Neural cell (in vitro differentiated cells): ENCODE measurements at regions not wholly inside any gene's neighbourhood (a gene's known extent, or its start where the extent isn't known, plus 50 kb on each side); places are given as distances from the start of the nearest gene placed in this dataset.

Experiments used
- EP300 ChIP-seq: fragments of 450-650 bp; conservative IDR thresholded peaks from 2 replicates; pipeline ENCODE4 v1.6.1; 2014; ENCODE audit warnings: antibody characterized with exemption, mild to moderate bottlenecking, moderate library complexity; ENCODE audit not compliant: poor library complexity, severe bottlenecking
- MXI1 ChIP-seq: fragments of 450-650 bp; conservative IDR thresholded peaks from 2 replicates; pipeline ENCODE4 v1.6.1; 2014; ENCODE audit warnings: antibody characterized with exemption, mild to moderate bottlenecking; ENCODE audit not compliant: poor library complexity, severe bottlenecking
- POLR2AphosphoS5 ChIP-seq: IDR thresholded peaks from 2 replicates; pipeline ENCODE4 v1.6.1; 2012
- REST ChIP-seq: IDR thresholded peaks from 2 replicates; pipeline ENCODE4 v1.6.1; 2012; ENCODE audit warnings: borderline replicate concordance
- TF ChIP-seq, protein P1 (sequence below): fragments of 450-650 bp; IDR thresholded peaks from 2 replicates; pipeline ENCODE4 v1.5.1; 2014; ENCODE audit warnings: antibody characterized with exemption, mild to moderate bottlenecking, moderate library complexity; ENCODE audit not compliant: poor library complexity, severe bottlenecking

- TF ChIP-seq, protein P1, sequence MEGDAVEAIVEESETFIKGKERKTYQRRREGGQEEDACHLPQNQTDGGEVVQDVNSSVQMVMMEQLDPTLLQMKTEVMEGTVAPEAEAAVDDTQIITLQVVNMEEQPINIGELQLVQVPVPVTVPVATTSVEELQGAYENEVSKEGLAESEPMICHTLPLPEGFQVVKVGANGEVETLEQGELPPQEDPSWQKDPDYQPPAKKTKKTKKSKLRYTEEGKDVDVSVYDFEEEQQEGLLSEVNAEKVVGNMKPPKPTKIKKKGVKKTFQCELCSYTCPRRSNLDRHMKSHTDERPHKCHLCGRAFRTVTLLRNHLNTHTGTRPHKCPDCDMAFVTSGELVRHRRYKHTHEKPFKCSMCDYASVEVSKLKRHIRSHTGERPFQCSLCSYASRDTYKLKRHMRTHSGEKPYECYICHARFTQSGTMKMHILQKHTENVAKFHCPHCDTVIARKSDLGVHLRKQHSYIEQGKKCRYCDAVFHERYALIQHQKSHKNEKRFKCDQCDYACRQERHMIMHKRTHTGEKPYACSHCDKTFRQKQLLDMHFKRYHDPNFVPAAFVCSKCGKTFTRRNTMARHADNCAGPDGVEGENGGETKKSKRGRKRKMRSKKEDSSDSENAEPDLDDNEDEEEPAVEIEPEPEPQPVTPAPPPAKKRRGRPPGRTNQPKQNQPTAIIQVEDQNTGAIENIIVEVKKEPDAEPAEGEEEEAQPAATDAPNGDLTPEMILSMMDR, result no peak
- no peak for TF ChIP-seq EP300
- no peak for TF ChIP-seq MXI1
- no peak for TF ChIP-seq POLR2AphosphoS5
- no peak for TF ChIP-seq REST
These were observed 69.0 kb downstream of the LEPR start for GRCh38 chr1:65489481-65489880.
